GM21717 (cell line): ENCODE measurements at regions not wholly inside any gene's neighbourhood (a gene's known extent, or its start where the extent isn't known, plus 50 kb on each side); places are given as distances from the start of the nearest gene placed in this dataset.

Experiments used
- ATAC-seq: cut with Tn5 transposase; IDR thresholded peaks from one replicate; pipeline ENCODE4 v1.9.1; 2021; ENCODE audit warnings: mild to moderate bottlenecking, moderate library complexity; ENCODE audit not compliant: unreplicated experiment

DNA sequence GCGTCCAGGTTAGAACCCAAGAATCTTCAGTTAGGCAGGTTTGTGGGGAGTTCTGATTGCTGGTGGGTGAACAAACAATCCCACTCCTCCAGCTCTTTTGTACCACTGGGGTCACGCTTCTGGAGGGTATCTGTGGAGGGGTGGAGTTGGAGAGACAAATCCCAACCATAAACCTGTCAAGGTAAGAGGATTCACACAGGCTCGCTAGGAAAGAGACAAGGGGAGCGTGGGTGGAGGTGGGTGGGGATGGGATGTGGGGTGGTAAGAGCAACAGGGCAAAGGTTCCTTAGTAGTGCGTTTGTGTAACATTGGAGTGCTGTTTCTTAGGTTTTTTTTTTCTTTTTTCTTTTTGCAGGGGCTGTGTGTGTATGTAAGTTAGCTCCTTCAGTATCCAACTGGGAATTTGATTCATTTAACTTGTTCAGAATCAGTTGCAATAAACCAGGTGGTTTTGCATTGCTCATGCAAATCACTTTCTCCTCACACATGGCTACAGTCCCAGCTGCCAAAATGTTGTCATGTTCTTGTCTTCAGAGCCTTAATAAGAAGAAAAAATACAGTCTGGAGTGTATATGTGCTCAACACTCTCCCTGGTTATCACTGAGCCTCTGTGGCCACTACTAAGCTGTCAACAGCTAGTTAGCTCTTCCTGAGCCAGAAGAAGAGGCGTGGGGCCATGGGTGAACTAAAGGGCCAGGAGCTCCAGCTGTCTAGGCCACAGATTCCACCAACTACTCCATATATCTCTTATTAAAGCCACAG, 164.0 kb upstream of the RAD23B start:
- ATAC-seq, result no peak

GRCh38 chr9:107119735-107120134, 163.3 kb upstream of the RAD23B start:
- ATAC-seq, result no peak

- no peak for ATAC-seq
Measured at GRCh38 chr9:107123389-107123788, 159.7 kb upstream of the RAD23B start.

- ATAC-seq, result no peak
Measured at GRCh38 chr9:107127608-107128007, 155.5 kb upstream of the RAD23B start.

GRCh38 chr9:107131108-107131799, 151.8 kb upstream of the RAD23B start:
- ATAC-seq, result no peak

DNA sequence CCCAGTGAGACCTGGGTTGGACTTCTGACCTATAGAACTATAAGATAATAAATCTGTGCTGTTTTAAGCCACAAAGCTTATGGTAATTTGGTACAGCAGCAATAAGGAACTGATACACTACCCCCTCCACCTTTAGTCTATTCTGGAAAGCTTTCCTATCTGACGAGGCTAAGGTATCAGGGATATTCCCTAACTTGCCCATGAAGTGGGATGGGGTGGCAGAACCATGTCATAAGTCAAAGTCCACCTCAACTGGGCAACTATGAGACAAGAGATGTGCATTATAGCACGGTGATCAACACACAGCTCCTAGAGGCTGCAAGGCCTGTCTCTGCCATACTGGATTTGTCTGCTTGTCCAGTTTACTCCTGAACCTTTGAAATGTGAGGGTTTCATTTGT, 146.8 kb upstream of the RAD23B start:
- no peak for ATAC-seq

DNA sequence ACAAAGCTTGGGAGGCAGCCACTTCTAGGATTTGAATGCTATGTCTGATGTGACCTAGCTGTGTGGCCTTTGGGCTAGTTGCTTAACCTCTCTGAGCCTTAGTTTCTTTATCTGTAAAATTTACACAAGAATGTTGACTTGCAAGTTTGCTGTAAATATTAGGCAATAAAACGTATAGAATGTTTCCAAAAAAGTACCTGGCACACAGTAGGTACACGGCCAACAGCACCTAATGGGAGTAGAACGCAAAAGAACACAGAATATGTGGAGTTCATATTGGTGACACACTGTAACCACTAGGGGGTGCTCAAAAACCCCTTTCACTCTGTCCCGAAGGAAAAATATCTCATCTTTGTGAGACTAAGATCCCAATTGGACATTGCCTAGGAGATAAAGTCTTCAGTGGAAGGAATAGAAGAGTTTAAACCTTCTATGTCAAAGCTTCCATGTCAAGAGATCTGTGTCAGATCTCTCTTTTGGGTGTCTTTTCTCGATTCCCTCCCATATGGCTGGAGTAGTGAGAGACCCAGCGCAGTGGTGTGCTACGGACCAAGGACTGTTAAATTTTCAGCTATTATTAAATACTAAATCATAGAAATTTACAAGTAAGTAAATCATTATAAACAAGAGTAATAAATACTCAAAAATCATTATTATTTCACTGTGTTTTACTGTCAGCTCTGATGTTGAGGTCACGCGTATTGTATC, 145.4 kb upstream of the RAD23B start:
- peak; percentile 61 for ATAC-seq

GRCh38 chr9:107138261-107138992, 144.7 kb upstream of the RAD23B start:
- ATAC-seq, result no peak

- ATAC-seq, result no peak
Measured at GRCh38 chr9:107141967-107142366, 141.1 kb upstream of the RAD23B start.

- ATAC-seq, result no peak
Measured at GRCh38 chr9:107142430-107142829, 140.6 kb upstream of the RAD23B start.

- no peak for ATAC-seq
Measured at GRCh38 chr9:107142896-107143603, 140.0 kb upstream of the RAD23B start.

- ATAC-seq, result no peak
Measured at GRCh38 chr9:107144475-107144874, 138.6 kb upstream of the RAD23B start.

GRCh38 chr9:107147134-107147533, 135.9 kb upstream of the RAD23B start:
- ATAC-seq, result no peak

- no peak for ATAC-seq
Measured at GRCh38 chr9:107148216-107148615, 134.9 kb upstream of the RAD23B start.

GRCh38 chr9:107149756-107150155, 133.3 kb upstream of the RAD23B start:
- ATAC-seq, result no peak

- ATAC-seq, result no peak
Measured at GRCh38 chr9:107153336-107153735, 129.7 kb upstream of the RAD23B start.

GRCh38 chr9:107154291-107154690, 128.8 kb upstream of the RAD23B start:
- ATAC-seq, result no peak

DNA sequence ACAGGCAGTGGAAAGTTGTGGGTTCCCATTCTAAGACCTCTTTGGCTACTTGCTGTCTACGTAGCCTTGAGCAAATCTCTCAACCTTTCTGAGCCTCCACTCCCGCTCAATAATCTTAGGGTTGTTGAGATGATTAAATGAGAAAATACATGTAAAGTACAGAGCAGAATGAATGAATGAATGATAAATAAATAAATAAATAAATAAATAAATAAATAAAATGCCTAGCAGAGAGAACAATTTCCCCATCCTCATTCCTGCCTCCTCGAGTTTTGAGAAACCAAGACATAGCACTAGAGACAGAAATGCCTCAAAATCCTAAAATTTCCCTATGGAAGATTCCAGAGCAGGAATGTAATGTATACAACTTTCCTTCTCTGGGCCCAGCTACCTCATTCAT, 128.3 kb upstream of the RAD23B start:
- no peak for ATAC-seq

DNA sequence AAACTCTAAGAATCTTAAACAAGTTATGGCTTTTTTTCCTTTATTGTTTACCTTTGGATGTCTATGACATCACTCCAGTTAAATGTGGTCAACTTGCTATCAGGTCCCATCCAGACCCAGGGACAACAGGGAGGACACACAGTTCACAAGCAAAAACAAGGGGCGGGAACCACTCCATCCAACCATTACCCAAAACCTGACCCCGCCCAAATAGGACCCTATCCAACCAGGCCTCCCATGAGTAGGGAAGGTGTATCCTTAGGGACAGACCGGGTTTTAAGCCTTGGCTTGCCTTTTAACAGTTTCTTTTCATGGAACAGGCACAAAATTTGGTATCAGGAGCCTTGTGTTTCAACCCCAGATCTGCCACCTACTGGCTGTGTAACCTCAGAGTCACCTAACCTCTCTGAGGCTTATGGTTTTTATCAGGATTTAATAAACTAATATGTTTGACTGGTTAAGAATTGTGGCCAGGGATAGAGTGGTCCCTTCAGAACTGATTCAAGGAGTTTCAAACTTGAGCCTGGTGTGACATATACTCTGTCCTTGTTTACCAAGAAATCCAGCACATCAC, 127.7 kb upstream of the RAD23B start:
- ATAC-seq, result no peak

- no peak for ATAC-seq
Measured at GRCh38 chr9:107158321-107158720, 124.8 kb upstream of the RAD23B start.
